Activated CD4-positive, alpha-beta T cell treated with anti-CD3 and anti-CD28 coated beads, Interleukin-2, amount 10 ng/mL, durations not matched to agents 7 days and 5 days (primary cell): ENCODE measurements at regions not wholly inside any gene's neighbourhood (a gene's known extent, or its start where the extent isn't known, plus 50 kb on each side); places are given as distances from the start of the nearest gene placed in this dataset.
"Not testable (repeated sequence)": the region's sequence is repeated elsewhere in the genome, so short reads cannot be mapped to it uniquely, and the experiment has no call there.

Experiments used
- CTCF ChIA-PET: fragments of 350-600 bp; sonication (Branson Sonifier 250); formaldehyde crosslinking; loops from one replicate; lab custom pipeline; 2021; ENCODE audit warnings: antibody characterized with exemption; lab: Charles Lee
- POLR2A ChIA-PET: fragments of 350-600 bp; sonication (Branson Sonifier 250); formaldehyde crosslinking; loops from one replicate; lab custom pipeline; 2021; ENCODE audit warnings: antibody characterized with exemption; lab: Charles Lee
- DNase-seq: peaks from one replicate; pipeline ENCODE4 v3.0.0-alpha.2; 2020
- H3K27ac Mint-ChIP-seq: one replicate; pipeline ENCODE4 v1.8.0; 2021; ENCODE audit warnings: mild to moderate bottlenecking, moderate library complexity, mixed read lengths
- H3K27me3 Mint-ChIP-seq: one replicate; pipeline ENCODE4 v1.8.0; 2021; ENCODE audit warnings: mixed read lengths
- H3K36me3 Mint-ChIP-seq: one replicate; pipeline ENCODE4 v1.8.0; 2021; ENCODE audit warnings: low read depth, mixed read lengths
- H3K4me1 Mint-ChIP-seq: one replicate; pipeline ENCODE4 v1.8.0; 2021; ENCODE audit warnings: mixed read lengths
- H3K4me3 Mint-ChIP-seq: one replicate; pipeline ENCODE4 v1.8.0; 2021; ENCODE audit warnings: mild to moderate bottlenecking, moderate library complexity, mixed read lengths
- H3K9me3 Mint-ChIP-seq: one replicate; pipeline ENCODE4 v1.8.0; 2021; ENCODE audit warnings: mixed read lengths

- ChIA-PET POLR2A (no interaction called here), CTCF (no interaction called here)
- no peaks in the 10 kb centered on the region for H3K36me3 Mint-ChIP-seq
- no peak overlapping the region for H3K4me3 Mint-ChIP-seq
- no peaks in the 10 kb centered on the region for H3K9me3 Mint-ChIP-seq
- H3K27me3 Mint-ChIP-seq = no peaks in the 10 kb centered on the region
- no peak for DNase-seq
- H3K4me1 Mint-ChIP-seq = no peaks in the 10 kb centered on the region
- no peak overlapping the region for H3K27ac Mint-ChIP-seq
These were observed 1042.3 kb downstream of the DIPK2A start for GRCh38 chr3:145013931-145014330.

GRCh38 chr3:145015253-145015652 lies 1043.6 kb downstream of the DIPK2A start:
- H3K4me1 Mint-ChIP-seq = no peaks in the 10 kb centered on the region
- H3K9me3 Mint-ChIP-seq = no peaks in the 10 kb centered on the region
- H3K27me3 Mint-ChIP-seq = no peaks in the 10 kb centered on the region
- no peak overlapping the region for H3K27ac Mint-ChIP-seq
- CTCF ChIA-PET = no interaction called here
- H3K36me3 Mint-ChIP-seq = no peaks in the 10 kb centered on the region
- DNase-seq = no peak
- H3K4me3 Mint-ChIP-seq = no peak overlapping the region
- POLR2A ChIA-PET = no interaction called here

- Mint-ChIP-seq H3K27me3 (no peaks in the 10 kb centered on the region), H3K27ac (no peak overlapping the region), H3K4me1 (no peaks in the 10 kb centered on the region), H3K36me3 (no peaks in the 10 kb centered on the region), H3K4me3 (no peak overlapping the region), H3K9me3 (no peaks in the 10 kb centered on the region)
- DNase-seq = no peak
- ChIA-PET CTCF (no interaction called here), POLR2A (no interaction called here)
These were observed 1046.3 kb downstream of the DIPK2A start for GRCh38 chr3:145017959-145018358.

GRCh38 chr3:145022447-145022846 lies 1050.8 kb downstream of the DIPK2A start:
- Mint-ChIP-seq H3K27ac (no peak overlapping the region), H3K27me3 (no peaks in the 10 kb centered on the region), H3K4me1 (no peaks in the 10 kb centered on the region), H3K9me3 (peaks cover 3% of the 10 kb centered on the region), H3K36me3 (no peaks in the 10 kb centered on the region), H3K4me3 (no peak overlapping the region)
- DNase-seq = no peak
- ChIA-PET POLR2A (no interaction called here), CTCF (no interaction called here)

- no peaks in the 10 kb centered on the region for H3K4me1 Mint-ChIP-seq
- CTCF ChIA-PET = no interaction called here
- H3K4me3 Mint-ChIP-seq = no peak overlapping the region
- H3K9me3 Mint-ChIP-seq = peaks cover 3% of the 10 kb centered on the region
- no peak for DNase-seq
- H3K27ac Mint-ChIP-seq = no peak overlapping the region
- no peaks in the 10 kb centered on the region for H3K36me3 Mint-ChIP-seq
- POLR2A ChIA-PET = no interaction called here
- no peaks in the 10 kb centered on the region for H3K27me3 Mint-ChIP-seq
These were observed 1053.1 kb downstream of the DIPK2A start for GRCh38 chr3:145024700-145025099.

- DNase-seq, CTCF ChIA-PET, H3K4me1 Mint-ChIP-seq, H3K27me3 Mint-ChIP-seq, H3K9me3 Mint-ChIP-seq, POLR2A ChIA-PET, H3K4me3 Mint-ChIP-seq, H3K36me3 Mint-ChIP-seq, H3K27ac Mint-ChIP-seq: not testable (repeated sequence)
These were observed 1055.6 kb downstream of the DIPK2A start for GRCh38 chr3:145027186-145027585.

- no peaks in the 10 kb centered on the region for H3K4me1 Mint-ChIP-seq
- no peak for DNase-seq
- peaks cover 5% of the 10 kb centered on the region for H3K9me3 Mint-ChIP-seq
- no peak overlapping the region for H3K27ac Mint-ChIP-seq
- ChIA-PET POLR2A (no interaction called here), CTCF (no interaction called here)
- no peaks in the 10 kb centered on the region for H3K27me3 Mint-ChIP-seq
- H3K4me3 Mint-ChIP-seq = no peak overlapping the region
- no peaks in the 10 kb centered on the region for H3K36me3 Mint-ChIP-seq
These were observed 1061.2 kb downstream of the DIPK2A start for GRCh38 chr3:145032791-145033190.

- Mint-ChIP-seq H3K36me3 (no peaks in the 10 kb centered on the region), H3K4me1 (no peaks in the 10 kb centered on the region), H3K4me3 (no peak overlapping the region), H3K9me3 (peaks cover 5% of the 10 kb centered on the region), H3K27ac (no peak overlapping the region), H3K27me3 (no peaks in the 10 kb centered on the region)
- CTCF ChIA-PET = no interaction called here
- POLR2A ChIA-PET = no interaction called here
- DNase-seq = no peak
These were observed 1064.1 kb downstream of the DIPK2A start for GRCh38 chr3:145035682-145036081.

- H3K4me1 Mint-ChIP-seq, H3K4me3 Mint-ChIP-seq, H3K36me3 Mint-ChIP-seq, CTCF ChIA-PET, H3K9me3 Mint-ChIP-seq, DNase-seq, H3K27ac Mint-ChIP-seq, H3K27me3 Mint-ChIP-seq, POLR2A ChIA-PET: not testable (repeated sequence)
These were observed 1082.4 kb downstream of the DIPK2A start for GRCh38 chr3:145054055-145054454.

GRCh38 chr3:145055375-145056076 lies 1083.9 kb downstream of the DIPK2A start:
- H3K27me3 Mint-ChIP-seq = no peaks in the 10 kb centered on the region
- H3K4me3 Mint-ChIP-seq = no peak overlapping the region
- ChIA-PET POLR2A (no interaction called here), CTCF (no interaction called here)
- no peak overlapping the region for H3K27ac Mint-ChIP-seq
- H3K9me3 Mint-ChIP-seq = peaks cover under 1% of the 10 kb centered on the region
- DNase-seq = no peak
- H3K4me1 Mint-ChIP-seq = no peaks in the 10 kb centered on the region
- no peaks in the 10 kb centered on the region for H3K36me3 Mint-ChIP-seq

- no peak for DNase-seq
- Mint-ChIP-seq H3K36me3 (no peaks in the 10 kb centered on the region), H3K4me3 (no peak overlapping the region), H3K27me3 (no peaks in the 10 kb centered on the region), H3K4me1 (no peaks in the 10 kb centered on the region), H3K27ac (no peak overlapping the region), H3K9me3 (peaks cover 7% of the 10 kb centered on the region)
- CTCF ChIA-PET = no interaction called here
- POLR2A ChIA-PET = no interaction called here
These were observed 1086.9 kb downstream of the DIPK2A start for GRCh38 chr3:145058483-145058882.

GRCh38 chr3:145063616-145064015 lies 1092.0 kb downstream of the DIPK2A start:
- Mint-ChIP-seq H3K36me3 (no peaks in the 10 kb centered on the region), H3K27me3 (no peaks in the 10 kb centered on the region), H3K27ac (no peak overlapping the region), H3K4me1 (no peaks in the 10 kb centered on the region), H3K9me3 (peaks cover 7% of the 10 kb centered on the region), H3K4me3 (no peak overlapping the region)
- ChIA-PET POLR2A (no interaction called here), CTCF (no interaction called here)
- no peak for DNase-seq

- Mint-ChIP-seq H3K4me1 (no peaks in the 10 kb centered on the region), H3K36me3 (no peaks in the 10 kb centered on the region), H3K27ac (no peak overlapping the region), H3K9me3 (peaks cover 4% of the 10 kb centered on the region), H3K27me3 (no peaks in the 10 kb centered on the region), H3K4me3 (no peak overlapping the region)
- POLR2A ChIA-PET = no interaction called here
- no peak for DNase-seq
- CTCF ChIA-PET = no interaction called here
These were observed 1090.2 kb downstream of the PLOD2 start for GRCh38 chr3:145070795-145071194.

GRCh38 chr3:145079436-145079835 lies 1081.5 kb downstream of the PLOD2 start:
- Mint-ChIP-seq H3K27ac (no peak overlapping the region), H3K4me3 (no peak overlapping the region), H3K27me3 (no peaks in the 10 kb centered on the region), H3K4me1 (no peaks in the 10 kb centered on the region), H3K9me3 (no peaks in the 10 kb centered on the region), H3K36me3 (no peaks in the 10 kb centered on the region)
- POLR2A ChIA-PET = no interaction called here
- CTCF ChIA-PET = no interaction called here
- no peak for DNase-seq
